HUES64 (cell line): ENCODE measurements at regions not wholly inside any gene's neighbourhood (a gene's known extent, or its start where the extent isn't known, plus 50 kb on each side); places are given as distances from the start of the nearest gene placed in this dataset.
A peak's percentile ranks its signal among the peaks of the same experiment; 100 is the strongest.

ENCODE experiments used
- H3K27ac ChIP-seq: 2 replicates; pipeline ENCODE4 v1.7.0; 2013; ENCODE audit warnings: low read depth, low read length, inconsistent platforms
- H3K27me3 ChIP-seq: 2 replicates; pipeline ENCODE4 v1.6.1; 2013; ENCODE audit warnings: mild to moderate bottlenecking, low read length; ENCODE audit not compliant: insufficient read depth
- H3K36me3 ChIP-seq: 2 replicates; pipeline ENCODE4 v1.6.1; 2013; ENCODE audit warnings: mild to moderate bottlenecking, low read length; ENCODE audit not compliant: insufficient read depth
- H3K4me1 ChIP-seq: 2 replicates; pipeline ENCODE4 v1.6.1; 2013; ENCODE audit warnings: mild to moderate bottlenecking, low read length, moderate library complexity; ENCODE audit not compliant: insufficient read depth
- H3K4me3 ChIP-seq: 2 replicates; pipeline ENCODE4 v1.5.1; 2013; ENCODE audit warnings: mild to moderate bottlenecking, low read length, moderate library complexity
- H3K9ac ChIP-seq: 2 replicates; pipeline ENCODE4 v1.6.1; 2013; ENCODE audit warnings: mild to moderate bottlenecking, low read depth, low read length
- H3K9me3 ChIP-seq: 2 replicates; pipeline ENCODE4 v1.6.1; 2013; ENCODE audit warnings: low read depth, low read length; ENCODE audit not compliant: insufficient read depth
- WGBS: fragments of 150-250, 120-280 bp; methylation state at CpG from one replicate; pipeline ENCODE4 v1.1.7; 2013; ENCODE audit warnings: missing lambda C conversion rate; 5-methylcytosine and 5-hydroxymethylcytosine counted together

GRCh38 chr6:51513891-51514747, 573.3 kb downstream of the PKHD1 start:
- H3K4me1 ChIP-seq, result peaks cover 20% of the 10 kb centered on the region; the same call in 1 of the 2 replicates
- peaks cover 6% of the 10 kb centered on the region; the same call in 1 of the 2 replicates for H3K27me3 ChIP-seq
- H3K27ac ChIP-seq, result no peak overlapping the region
- H3K4me3 ChIP-seq, result no peak overlapping the region
- peak overlapping the region; percentile 9; the same call in 1 of the 2 replicates for H3K9ac ChIP-seq
- no peaks in the 10 kb centered on the region for H3K36me3 ChIP-seq
- H3K9me3 ChIP-seq, result no peaks in the 10 kb centered on the region
- 89% methylated on average over 11 of the region's 13 CpGs for WGBS

- 91% methylated on average over 1 of the region's 1 CpG for WGBS
- H3K4me1 ChIP-seq, result peaks cover 20% of the 10 kb centered on the region; the same call in 1 of the 2 replicates
- no peaks in the 10 kb centered on the region for H3K9me3 ChIP-seq
- no peak overlapping the region for H3K9ac ChIP-seq
- peaks cover 6% of the 10 kb centered on the region; the same call in 1 of the 2 replicates for H3K27me3 ChIP-seq
- H3K36me3 ChIP-seq, result no peaks in the 10 kb centered on the region
- H3K4me3 ChIP-seq, result no peak overlapping the region
- H3K27ac ChIP-seq, result no peak overlapping the region
These were observed 572.5 kb downstream of the PKHD1 start for GRCh38 chr6:51514748-51515402.

GRCh38 chr6:51526049-51526448, 561.4 kb downstream of the PKHD1 start:
- no peak overlapping the region for H3K27ac ChIP-seq
- H3K4me1 ChIP-seq, result no peaks in the 10 kb centered on the region
- H3K36me3 ChIP-seq, result no peaks in the 10 kb centered on the region
- 97% methylated on average over 3 of the region's 3 CpGs for whole genome bisulfite sequencing
- no peaks in the 10 kb centered on the region for H3K9me3 ChIP-seq
- no peak overlapping the region for H3K4me3 ChIP-seq
- no peak overlapping the region for H3K9ac ChIP-seq
- peaks cover 7% of the 10 kb centered on the region for H3K27me3 ChIP-seq

GRCh38 chr6:51526922-51527321, 560.5 kb downstream of the PKHD1 start:
- Histone ChIP-seq H3K9ac (no peak overlapping the region), H3K4me1 (no peaks in the 10 kb centered on the region), H3K9me3 (no peaks in the 10 kb centered on the region), H3K36me3 (no peaks in the 10 kb centered on the region), H3K27me3 (no peaks in the 10 kb centered on the region), H3K4me3 (no peak overlapping the region), H3K27ac (no peak overlapping the region)
- 73% methylated on average over 4 of the region's 5 CpGs for WGBS

GRCh38 chr6:51528556-51528955, 558.9 kb downstream of the PKHD1 start:
- no peak overlapping the region for H3K9ac ChIP-seq
- H3K9me3 ChIP-seq, result no peaks in the 10 kb centered on the region
- 90% methylated on average over 1 of the region's 1 CpG for WGBS
- H3K27me3 ChIP-seq, result no peaks in the 10 kb centered on the region
- H3K36me3 ChIP-seq, result no peaks in the 10 kb centered on the region
- no peaks in the 10 kb centered on the region for H3K4me1 ChIP-seq
- no peak overlapping the region for H3K4me3 ChIP-seq
- no peak overlapping the region for H3K27ac ChIP-seq

- WGBS, result 100% methylated on average over 1 of the region's 1 CpG
- Histone ChIP-seq H3K27me3 (no peaks in the 10 kb centered on the region), H3K36me3 (no peaks in the 10 kb centered on the region), H3K4me1 (no peaks in the 10 kb centered on the region), H3K9me3 (no peaks in the 10 kb centered on the region), H3K4me3 (no peak overlapping the region), H3K27ac (no peak overlapping the region), H3K9ac (no peak overlapping the region)
These were observed 558.2 kb downstream of the PKHD1 start for GRCh38 chr6:51529240-51529639.

GRCh38 chr6:51531623-51532022, 555.8 kb downstream of the PKHD1 start:
- no peaks in the 10 kb centered on the region for H3K9me3 ChIP-seq
- WGBS, result 64% methylated on average over 2 of the region's 2 CpGs
- H3K4me3 ChIP-seq, result no peak overlapping the region
- peaks cover 10% of the 10 kb centered on the region for H3K4me1 ChIP-seq
- H3K27ac ChIP-seq, result no peak overlapping the region
- no peak overlapping the region for H3K9ac ChIP-seq
- no peaks in the 10 kb centered on the region for H3K27me3 ChIP-seq
- no peaks in the 10 kb centered on the region for H3K36me3 ChIP-seq

- Histone ChIP-seq H3K27me3 (no peaks in the 10 kb centered on the region), H3K36me3 (no peaks in the 10 kb centered on the region), H3K4me1 (peaks cover 10% of the 10 kb centered on the region), H3K9ac (no peak overlapping the region), H3K27ac (no peak overlapping the region), H3K9me3 (no peaks in the 10 kb centered on the region), H3K4me3 (no peak overlapping the region)
- WGBS, result 100% methylated on average over 3 of the region's 3 CpGs
These were observed 553.5 kb downstream of the PKHD1 start for GRCh38 chr6:51533962-51534361.

GRCh38 chr6:51535327-51535726, 552.1 kb downstream of the PKHD1 start:
- H3K27me3 ChIP-seq, result no peaks in the 10 kb centered on the region
- H3K9me3 ChIP-seq, result no peaks in the 10 kb centered on the region
- peaks cover 10% of the 10 kb centered on the region for H3K4me1 ChIP-seq
- no peak overlapping the region for H3K4me3 ChIP-seq
- no peaks in the 10 kb centered on the region for H3K36me3 ChIP-seq
- 64% methylated on average over 1 of the region's 1 CpG for WGBS
- no peak overlapping the region for H3K27ac ChIP-seq
- H3K9ac ChIP-seq, result no peak overlapping the region

- Histone ChIP-seq H3K27ac (no peak overlapping the region), H3K27me3 (no peaks in the 10 kb centered on the region), H3K36me3 (no peaks in the 10 kb centered on the region), H3K9me3 (no peaks in the 10 kb centered on the region), H3K9ac (no peak overlapping the region), H3K4me1 (peaks cover 10% of the 10 kb centered on the region), H3K4me3 (no peak overlapping the region)
- no CpG with 5 or more reads among the region's 2 CpGs for WGBS
These were observed 550.7 kb downstream of the PKHD1 start for GRCh38 chr6:51536728-51537127.

GRCh38 chr6:51541847-51542246, 545.6 kb downstream of the PKHD1 start:
- Histone ChIP-seq H3K9ac (no peak overlapping the region), H3K27me3 (no peaks in the 10 kb centered on the region), H3K4me3 (no peak overlapping the region), H3K27ac (no peak overlapping the region), H3K9me3 (no peaks in the 10 kb centered on the region), H3K36me3 (no peaks in the 10 kb centered on the region), H3K4me1 (no peaks in the 10 kb centered on the region)
- WGBS, result 82% methylated on average over 3 of the region's 7 CpGs
